NCI-H1105 (cell line): ENCODE measurements at regions not wholly inside any gene's neighbourhood (a gene's known extent, or its start where the extent isn't known, plus 50 kb on each side); places are given as distances from the start of the nearest gene placed in this dataset.

Experiments used
- DNase-seq: peaks from one replicate; lab custom pipeline; 2025; lab: John Stamatoyannopoulos, UW

GRCh38 chr6:21885532-21886114 lies 292.1 kb downstream of the SOX4 start:
- no peak for DNase-seq

- DNase-seq: no peak
These were observed 293.1 kb downstream of the SOX4 start for GRCh38 chr6:21886542-21887151.

GRCh38 chr6:21887231-21888185 lies 294.0 kb downstream of the SOX4 start:
- DNase-seq: no peak

DNA sequence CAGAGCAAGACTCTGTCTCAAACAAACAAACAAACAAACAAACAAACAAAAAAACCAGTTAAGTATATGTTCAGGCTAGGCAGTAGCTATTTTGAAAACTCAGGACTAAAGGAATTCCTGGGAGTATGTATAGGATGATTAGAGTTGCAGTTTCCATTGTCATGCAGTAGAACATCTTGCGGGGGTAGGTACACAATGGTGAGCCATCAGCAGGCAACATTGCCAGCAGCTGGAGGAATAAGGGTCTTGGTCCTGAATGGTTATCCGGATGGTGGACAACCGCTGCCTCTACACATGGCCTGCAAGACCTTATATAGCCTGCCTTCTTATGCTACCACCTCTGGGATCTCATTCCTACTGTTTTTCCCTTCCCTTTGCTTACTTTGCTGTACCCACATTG lies 297.5 kb downstream of the SOX4 start:
- no peak for DNase-seq

GRCh38 chr6:21893793-21894192 lies 300.2 kb downstream of the SOX4 start:
- DNase-seq: no peak

- DNase-seq: no peak
These were observed 302.0 kb downstream of the SOX4 start for GRCh38 chr6:21895555-21895954.

DNA sequence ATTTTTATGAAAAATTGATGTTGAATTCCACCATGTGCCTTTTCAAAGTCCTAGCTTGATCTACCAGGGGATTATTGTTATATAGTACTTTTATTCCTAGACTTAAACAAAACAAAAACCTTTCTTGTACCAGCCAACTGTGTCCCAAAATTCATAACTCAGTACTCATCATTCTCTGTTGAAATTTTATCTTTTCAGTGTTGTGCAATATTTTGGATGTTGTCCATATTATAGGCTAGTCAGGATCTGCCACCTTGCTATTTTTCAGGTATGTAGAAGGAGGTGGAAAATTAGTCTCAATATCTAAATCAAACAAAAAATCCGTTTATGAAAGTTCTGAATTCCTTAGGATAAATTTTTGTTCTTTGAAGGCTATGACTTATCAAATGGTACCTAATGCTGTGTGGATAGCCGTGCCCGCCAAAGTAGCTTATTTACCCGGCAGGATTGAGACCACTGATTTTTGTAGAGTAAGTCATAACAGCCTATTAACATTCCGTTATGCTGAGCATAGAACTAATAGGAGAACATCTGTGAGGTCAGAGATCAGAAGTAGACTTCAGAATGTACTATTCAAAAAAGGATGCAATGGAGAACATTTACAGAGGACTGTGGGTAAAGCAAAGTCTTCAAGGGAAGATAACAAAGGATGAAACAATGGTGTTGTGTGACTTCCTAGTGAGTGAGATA lies 304.7 kb downstream of the SOX4 start:
- no peak for DNase-seq

DNA sequence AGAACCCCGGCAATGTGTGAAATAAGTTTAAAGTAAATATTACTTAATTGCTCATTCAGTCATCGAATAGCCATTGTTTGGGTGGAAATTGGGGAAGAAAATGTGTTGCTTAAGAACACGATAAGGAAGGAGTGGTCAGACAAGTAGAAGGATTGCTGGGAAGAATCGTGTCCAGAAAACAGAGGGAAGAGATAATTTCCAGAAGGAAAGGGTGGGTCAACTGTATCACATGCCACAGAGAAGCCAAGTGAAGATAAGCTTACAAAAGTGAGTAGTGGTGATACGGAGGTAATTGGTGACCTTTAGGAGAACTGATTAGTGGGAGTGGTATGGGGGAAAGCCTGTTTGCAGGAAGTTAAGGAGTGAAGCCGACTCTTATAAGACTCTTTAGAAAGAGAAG lies 306.2 kb downstream of the SOX4 start:
- DNase-seq: no peak

DNA sequence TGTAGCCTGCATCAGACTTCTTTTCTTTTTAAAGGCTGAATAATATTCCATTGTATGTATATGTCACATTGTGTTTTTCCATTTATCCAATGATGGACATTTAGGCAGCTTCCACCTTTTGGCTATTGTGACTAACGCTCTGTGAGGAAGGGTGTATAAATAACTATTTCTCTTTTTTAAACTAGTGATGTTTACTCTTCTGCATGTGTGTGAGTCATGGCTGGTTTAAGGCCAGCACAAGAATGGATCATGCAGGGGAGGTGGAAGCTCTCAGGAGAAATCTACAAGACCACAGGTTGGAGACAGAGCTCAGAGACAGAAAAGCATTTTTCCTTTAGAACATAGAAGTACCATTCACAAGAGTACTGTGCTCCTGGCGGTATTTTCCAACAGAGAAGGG lies 307.2 kb downstream of the SOX4 start:
- DNase-seq: no peak

DNA sequence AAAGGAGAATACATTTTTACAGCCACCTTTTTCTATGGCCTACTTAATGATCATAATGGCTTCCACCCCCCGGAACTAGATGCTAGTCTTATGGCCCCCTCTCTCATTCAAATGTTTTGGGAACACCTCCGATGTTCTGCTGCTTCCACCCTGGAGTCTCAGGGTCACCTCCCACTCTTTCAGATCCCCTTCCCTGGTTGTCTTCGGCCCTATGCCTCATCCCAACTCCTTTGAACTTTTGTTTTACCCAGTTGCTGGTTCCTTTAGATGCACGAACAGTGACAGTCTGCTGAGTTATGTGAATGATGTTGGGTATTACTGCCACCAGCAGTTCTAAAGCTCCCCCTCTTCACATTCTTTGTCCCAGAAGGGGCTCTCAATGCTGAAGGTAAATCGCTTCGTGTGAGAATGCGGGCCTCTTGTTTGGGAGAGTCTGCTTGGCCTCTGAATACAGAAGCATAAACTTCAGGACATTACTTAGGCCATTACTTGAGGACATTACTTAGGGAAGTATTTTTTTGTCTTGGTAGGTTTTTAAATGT lies 309.1 kb downstream of the SOX4 start:
- no peak for DNase-seq

DNA sequence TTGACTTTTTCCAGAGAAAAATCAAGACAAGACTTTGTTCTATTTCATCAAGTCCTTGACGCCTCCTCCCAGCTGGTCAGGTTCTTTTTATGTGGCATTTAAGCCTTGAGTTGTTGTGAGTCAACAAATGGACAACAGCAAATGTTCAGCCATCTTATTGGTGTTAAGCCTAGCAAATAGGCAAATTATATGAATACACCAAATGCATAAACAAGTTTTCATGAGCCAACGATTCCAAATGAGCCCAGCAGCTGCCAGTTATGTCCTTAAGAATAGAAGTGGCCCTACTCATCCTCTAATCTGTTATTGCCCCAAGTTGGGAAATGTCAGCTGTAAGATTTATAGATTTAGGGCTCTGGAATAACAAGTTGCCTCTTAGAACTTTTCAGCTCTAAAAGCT lies 312.0 kb downstream of the SOX4 start:
- DNase-seq: no peak

GRCh38 chr6:21906826-21907225 lies 313.3 kb downstream of the SOX4 start:
- DNase-seq: no peak

- DNase-seq: no peak
These were observed 313.7 kb downstream of the SOX4 start for GRCh38 chr6:21907291-21907690.

DNA sequence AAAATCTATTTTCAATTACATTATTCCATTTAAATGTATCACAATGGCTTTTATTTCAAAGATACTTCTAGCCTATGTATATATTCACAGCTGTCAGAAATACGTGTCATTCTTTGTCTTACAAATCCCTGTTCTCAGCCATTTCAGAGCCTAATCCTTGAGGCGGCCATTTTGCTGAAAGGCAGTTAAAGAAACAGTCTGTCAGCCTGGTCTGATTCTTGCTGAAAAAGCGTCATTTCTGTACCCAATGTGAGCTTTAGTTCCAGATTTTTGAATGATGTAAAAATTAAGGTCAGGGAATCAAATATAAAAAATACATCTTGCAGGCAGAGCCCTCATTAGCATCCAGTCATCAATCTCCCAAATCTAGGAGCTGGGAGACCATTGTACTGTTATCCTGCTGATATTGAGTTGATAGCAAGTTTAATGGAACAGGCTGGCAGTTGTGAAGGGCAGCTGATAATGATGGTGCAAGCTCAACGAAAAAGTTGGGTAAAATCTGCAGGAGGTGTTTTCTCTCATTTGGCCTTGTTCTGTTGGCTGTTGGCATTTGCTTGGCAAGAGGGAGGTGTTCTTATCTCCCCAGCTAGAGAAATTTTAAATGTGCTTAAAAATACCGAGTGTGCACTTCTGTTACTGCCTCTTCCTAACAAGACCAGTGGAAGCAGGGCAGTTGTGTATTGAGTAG lies 314.8 kb downstream of the SOX4 start:
- DNase-seq: no peak

GRCh38 chr6:21909321-21909720 lies 315.8 kb downstream of the SOX4 start:
- DNase-seq: no peak

GRCh38 chr6:21911208-21911607 lies 317.7 kb downstream of the SOX4 start:
- no peak for DNase-seq

DNA sequence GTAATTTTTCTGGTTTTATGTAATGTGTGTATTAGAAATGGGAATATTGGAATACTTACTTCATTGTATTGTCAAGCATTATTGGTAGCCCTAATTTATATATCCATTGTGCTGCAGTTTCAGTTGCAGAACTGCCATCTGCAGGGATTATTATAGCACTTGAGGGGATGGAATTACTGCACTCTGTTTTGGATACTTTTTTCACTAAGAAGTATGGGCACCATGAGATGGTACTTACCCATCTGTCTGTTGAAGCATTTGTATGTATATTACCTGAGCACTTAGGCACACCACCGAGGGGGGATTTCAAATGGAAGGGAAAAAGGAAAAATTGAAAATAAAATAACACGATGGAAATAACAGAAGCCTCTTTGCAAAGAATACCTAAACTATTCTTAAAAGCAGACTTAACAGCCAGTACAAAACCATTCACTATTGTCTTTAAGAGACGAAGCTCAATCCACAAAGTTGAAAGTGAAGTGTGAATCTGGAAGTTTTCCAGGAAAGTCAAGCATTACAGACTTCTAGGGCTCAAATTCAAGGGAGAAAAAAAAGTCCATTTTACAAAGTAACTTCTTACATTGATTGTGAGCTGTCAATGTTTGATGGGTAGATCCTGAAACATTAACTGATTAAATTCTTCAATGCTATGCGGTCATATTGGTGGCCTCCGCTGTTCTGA lies 318.7 kb downstream of the SOX4 start:
- DNase-seq: no peak

GRCh38 chr6:21914121-21914973 lies 320.8 kb downstream of the SOX4 start:
- peak; percentile 69 for DNase-seq

- DNase-seq: no peak
These were observed 322.2 kb downstream of the SOX4 start for GRCh38 chr6:21915707-21916260.

DNA sequence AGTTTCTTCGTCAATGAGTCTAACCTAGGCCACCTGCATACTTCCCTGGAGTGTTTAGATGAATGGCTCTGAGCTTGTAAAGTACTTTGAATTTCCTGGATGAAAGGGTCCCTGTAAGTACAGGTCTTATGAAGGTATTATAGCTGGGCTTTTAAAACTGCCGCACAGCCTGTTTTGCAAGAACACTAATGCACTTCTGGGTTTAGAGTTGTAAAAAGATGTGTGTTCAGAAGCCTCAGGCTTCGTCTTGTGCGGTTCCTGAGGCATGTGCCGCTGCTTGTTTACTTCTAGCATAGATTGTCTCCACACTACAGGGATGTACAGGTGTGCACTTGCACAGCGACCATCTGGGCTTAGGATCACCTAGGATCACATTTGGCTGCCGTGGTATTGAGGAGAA lies 324.5 kb downstream of the SOX4 start:
- DNase-seq: no peak
